ENCODE measurements at regions not wholly inside any gene's neighbourhood (a gene's known extent, or its start where the extent isn't known, plus 50 kb on each side); places are given as distances from the start of the nearest gene placed in this dataset.

GRCh38 chr10:7027913-7028808 lies 382.7 kb downstream of the SFMBT2 start:
- Histone ChIP-seq H3K79me2 (ENCODE audit: low read length) (no peaks in the 10 kb centered on the region), H3K9me3 (ENCODE audit: low read length) (no peaks in the 10 kb centered on the region), H3K36me3 (ENCODE audit: low read depth, low read length) (no peaks in the 10 kb centered on the region), H3F3A (ENCODE audit: low read length, unreplicated experiment) (no peaks in the 10 kb centered on the region), H3K4me2 (ENCODE audit: low read length) (no peak overlapping the region), H3K27ac (ENCODE audit: low read length) (no peak overlapping the region), H3K9me2 (replicated peaks; ENCODE audit: low read length) (no peaks in the 10 kb centered on the region), H4K20me1 (ENCODE audit: low read length) (no peaks in the 10 kb centered on the region), H3K27me3 (ENCODE audit: low read length) (no peaks in the 10 kb centered on the region), H3K4me1 (ENCODE audit: insufficient read depth, low read length) (no peaks in the 10 kb centered on the region), H2AFZ (ENCODE audit: low read length) (no peak overlapping the region), H3K4me3 (ENCODE audit: low read length) (no peak overlapping the region), H3K9ac (ENCODE audit: low read length) (no peak overlapping the region)
- POLR2A ChIA-PET (ENCODE audit: unreplicated experiment), result no interaction called here
- BruUV-seq (replicated peaks), result no TSS peak
- intact Hi-C loops (cut with micrococcal nuclease), result no loop called here
- no peak for ATAC-seq
- DNase-seq, result peak; percentile 22
- no peak for TF ChIP-seq CTCF (conservative IDR thresholded peaks at IDR 0.05; ENCODE audit: low read depth, low read length)
- no peak for TF ChIP-seq EZH2 (IDR thresholded peaks at IDR 0.05; ENCODE audit: low read length, unreplicated experiment)
- TF ChIP-seq EZH2phosphoT487 (IDR thresholded peaks at IDR 0.05; ENCODE audit: borderline replicate concordance, low read length), result no peak
- CTCF ChIA-PET, result no interaction called here

DNA sequence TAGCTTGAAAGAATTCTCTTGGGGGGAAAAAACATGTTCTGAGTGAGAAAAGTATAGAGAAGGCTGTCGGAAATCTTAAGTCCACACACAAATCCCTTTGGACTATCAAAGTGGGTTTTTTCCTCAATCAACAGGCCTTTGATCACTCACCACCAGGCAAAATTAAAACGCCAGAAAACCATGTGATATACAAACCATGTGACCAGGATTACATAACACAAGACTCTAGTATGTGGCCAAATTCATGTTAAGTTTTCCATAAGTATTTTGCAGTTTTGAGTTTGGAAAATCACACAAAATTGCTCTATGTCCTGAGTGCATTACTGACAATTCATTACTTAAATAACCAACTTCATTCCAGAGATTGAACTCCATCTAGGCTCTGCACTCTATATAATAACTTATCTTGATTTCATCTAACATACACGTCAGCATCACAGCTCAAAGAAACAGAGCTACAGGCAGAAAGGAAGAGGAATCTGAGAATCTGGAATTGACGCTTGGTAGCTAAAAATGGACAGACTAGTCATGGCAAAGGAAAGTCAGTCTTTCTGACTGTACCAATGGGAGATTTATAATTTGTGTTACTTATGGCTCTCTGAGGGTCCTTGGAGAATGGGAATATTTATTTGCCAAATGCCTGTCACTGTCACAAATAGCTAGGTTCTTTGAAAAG lies 383.5 kb downstream of the SFMBT2 start:
- DNase-seq (no peak), ATAC-seq (no peak)
- Histone ChIP-seq H3K9ac (ENCODE audit: low read length) (no peak overlapping the region), H3K9me3 (ENCODE audit: low read length) (no peaks in the 10 kb centered on the region), H2AFZ (ENCODE audit: low read length) (no peak overlapping the region), H3K36me3 (ENCODE audit: low read depth, low read length) (no peaks in the 10 kb centered on the region), H3K27me3 (ENCODE audit: low read length) (no peaks in the 10 kb centered on the region), H3K4me1 (ENCODE audit: insufficient read depth, low read length) (no peaks in the 10 kb centered on the region), H3K79me2 (ENCODE audit: low read length) (no peaks in the 10 kb centered on the region), H3K4me3 (ENCODE audit: low read length) (no peak overlapping the region), H4K20me1 (ENCODE audit: low read length) (no peaks in the 10 kb centered on the region), H3F3A (ENCODE audit: low read length, unreplicated experiment) (no peaks in the 10 kb centered on the region), H3K27ac (ENCODE audit: low read length) (no peak overlapping the region), H3K4me2 (ENCODE audit: low read length) (no peak overlapping the region), H3K9me2 (replicated peaks; ENCODE audit: low read length) (no peaks in the 10 kb centered on the region)
- BruUV-seq (replicated peaks), result no TSS peak
- ChIA-PET CTCF (no interaction called here), POLR2A (ENCODE audit: unreplicated experiment) (no interaction called here)
- TF ChIP-seq EZH2 (IDR thresholded peaks at IDR 0.05; ENCODE audit: low read length, unreplicated experiment) (no peak), CTCF (conservative IDR thresholded peaks at IDR 0.05; ENCODE audit: low read depth, low read length) (no peak), EZH2phosphoT487 (IDR thresholded peaks at IDR 0.05; ENCODE audit: borderline replicate concordance, low read length) (no peak)
- intact Hi-C loops (cut with micrococcal nuclease), result no loop called here

GRCh38 chr10:7026818-7027217 lies 384.0 kb downstream of the SFMBT2 start:
- no peak for DNase-seq
- CTCF ChIA-PET, result no interaction called here

More at GRCh38 chr10:7026818-7027217, 384.0 kb downstream of the SFMBT2 start:
- H2AFZ ChIP-seq (ENCODE audit: low read length), result no peak overlapping the region
- no peaks in the 10 kb centered on the region for H3K9me3 ChIP-seq (ENCODE audit: low read length)
- no peaks in the 10 kb centered on the region for H3K79me2 ChIP-seq (ENCODE audit: low read length)
- H3F3A ChIP-seq (ENCODE audit: low read length, unreplicated experiment), result no peaks in the 10 kb centered on the region
- no peaks in the 10 kb centered on the region for H3K36me3 ChIP-seq (ENCODE audit: low read depth, low read length)
- no peak overlapping the region for H3K9ac ChIP-seq (ENCODE audit: low read length)
- H3K4me1 ChIP-seq (ENCODE audit: insufficient read depth, low read length), result no peaks in the 10 kb centered on the region
- H3K4me2 ChIP-seq (ENCODE audit: low read length), result no peak overlapping the region
- no peak for ATAC-seq
- no peaks in the 10 kb centered on the region for H3K9me2 ChIP-seq (replicated peaks; ENCODE audit: low read length)
- H3K27ac ChIP-seq (ENCODE audit: low read length), result no peak overlapping the region
- H4K20me1 ChIP-seq (ENCODE audit: low read length), result no peaks in the 10 kb centered on the region
- POLR2A ChIA-PET (ENCODE audit: unreplicated experiment), result no interaction called here
- H3K27me3 ChIP-seq (ENCODE audit: low read length), result no peaks in the 10 kb centered on the region
- TF ChIP-seq CTCF (conservative IDR thresholded peaks at IDR 0.05; ENCODE audit: low read depth, low read length), result no peak
- TF ChIP-seq EZH2phosphoT487 (IDR thresholded peaks at IDR 0.05; ENCODE audit: borderline replicate concordance, low read length), result no peak
- TF ChIP-seq EZH2 (IDR thresholded peaks at IDR 0.05; ENCODE audit: low read length, unreplicated experiment), result no peak
- H3K4me3 ChIP-seq (ENCODE audit: low read length), result no peak overlapping the region
- BruUV-seq (replicated peaks), result no TSS peak
- intact Hi-C loops (cut with micrococcal nuclease), result no loop called here
